GM12874 (cell line): ENCODE measurements at regions not wholly inside any gene's neighbourhood (a gene's known extent, or its start where the extent isn't known, plus 50 kb on each side); places are given as distances from the start of the nearest gene placed in this dataset.

Experiments
- CTCF ChIP-seq: IDR thresholded peaks from 2 replicates; pipeline ENCODE4 v1.5.1; 2011; ENCODE audit warnings: low read depth, mild to moderate bottlenecking, control low read depth, low read length, moderate library complexity; ENCODE audit not compliant: insufficient read depth

GRCh38 chr22:22968366-22968765 is 80.8 kb downstream of the IGLL5 start:
- TF ChIP-seq CTCF: no peak

- TF ChIP-seq CTCF: no peak
These were observed 85.7 kb downstream of the IGLL5 start for GRCh38 chr22:22973336-22973735.

- TF ChIP-seq CTCF: no peak
These were observed 86.5 kb downstream of the IGLL5 start for GRCh38 chr22:22974156-22974555.

- no peak for TF ChIP-seq CTCF
These were observed 87.4 kb downstream of the IGLL5 start for GRCh38 chr22:22974795-22975580.

- no peak for TF ChIP-seq CTCF
These were observed 88.7 kb downstream of the IGLL5 start for GRCh38 chr22:22976033-22976922.

GRCh38 chr22:22977479-22978200 is 90.0 kb downstream of the IGLL5 start:
- TF ChIP-seq CTCF: no peak

- no peak for TF ChIP-seq CTCF
These were observed 91.0 kb downstream of the IGLL5 start for GRCh38 chr22:22978637-22979036.
